Mammary epithelial cell (primary cell): ENCODE measurements at regions not wholly inside any gene's neighbourhood (a gene's known extent, or its start where the extent isn't known, plus 50 kb on each side); places are given as distances from the start of the nearest gene placed in this dataset.
"Not testable (repeated sequence)": the region's sequence is repeated elsewhere in the genome, so short reads cannot be mapped to it uniquely, and the experiment has no call there.

Experiments used
- CTCF ChIP-seq, 2 donors: IDR thresholded peaks in 1 of 2; conservative IDR thresholded peaks in 1 of 2; 2 replicates each; pipeline ENCODE4 v1.5.1; 2011 to 2012; ENCODE audit warnings: inconsistent platforms in 2 of 2, low read length in 2 of 2, mild to moderate bottlenecking in 2 of 2, control low read depth in 1 of 2, low read depth in 1 of 2; ENCODE audit not compliant: insufficient read depth in 1 of 2; ENCODE audit errors: extremely low read depth in 1 of 2
- EZH2 ChIP-seq: IDR thresholded peaks from 2 replicates; pipeline ENCODE4 v1.6.1; 2012; ENCODE audit warnings: low read length, inconsistent platforms, borderline replicate concordance

DNA sequence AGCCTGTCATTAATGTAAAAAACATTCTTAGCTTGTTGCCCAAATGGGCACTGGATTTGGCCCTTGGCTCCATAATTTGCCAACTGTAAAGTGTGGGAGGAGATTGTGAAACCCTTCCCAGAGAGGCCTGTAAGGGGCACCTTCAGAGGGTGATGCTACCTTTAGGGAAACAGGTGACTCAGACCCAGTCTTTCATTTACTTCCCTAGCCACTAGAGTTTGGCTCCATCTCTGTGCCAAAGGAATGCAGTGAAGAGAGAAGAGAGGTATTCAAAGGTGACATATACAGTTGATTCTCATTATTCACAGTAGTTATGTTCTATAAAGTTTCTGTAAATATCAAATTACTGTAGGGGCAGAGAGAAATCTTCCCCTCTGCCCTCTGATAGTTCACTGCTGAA lies 116.7 kb downstream of the SPATA31A6 start:
- TF ChIP-seq CTCF (conservative IDR thresholded peaks at IDR 0.05 in 1 of 2, IDR thresholded peaks at IDR 0.05 in 1 of 2; ENCODE audit: extremely low read depth in 1 of 2, insufficient read depth in 1 of 2, low read depth in 1 of 2, low read length in 2 of 2); EZH2: not testable (repeated sequence)
